GM18909 (cell line): ENCODE measurements at regions not wholly inside any gene's neighbourhood (a gene's known extent, or its start where the extent isn't known, plus 50 kb on each side); places are given as distances from the start of the nearest gene placed in this dataset.
"Not testable (repeated sequence)": the region's sequence is repeated elsewhere in the genome, so short reads cannot be mapped to it uniquely, and the experiment has no call there.

Experiments
- ATAC-seq: cut with Tn5 transposase; IDR thresholded peaks from one replicate; pipeline ENCODE4 v1.9.1; 2021; ENCODE audit warnings: mild to moderate bottlenecking; ENCODE audit not compliant: unreplicated experiment, poor library complexity

GRCh38 chr3:33919312-33920120 lies 121.1 kb downstream of the PDCD6IP start:
- ATAC-seq = no peak

- no peak for ATAC-seq
Measured at GRCh38 chr3:33920511-33920910, 122.1 kb downstream of the PDCD6IP start.

GRCh38 chr3:33921608-33922007 lies 123.2 kb downstream of the PDCD6IP start:
- no peak for ATAC-seq

GRCh38 chr3:33926998-33927605 lies 128.7 kb downstream of the PDCD6IP start:
- no peak for ATAC-seq

- ATAC-seq = no peak
Measured at GRCh38 chr3:33929813-33930212, 131.4 kb downstream of the PDCD6IP start.

- no peak for ATAC-seq
Measured at GRCh38 chr3:33931512-33931911, 133.1 kb downstream of the PDCD6IP start.

- no peak for ATAC-seq
Measured at GRCh38 chr3:33932010-33932764, 133.8 kb downstream of the PDCD6IP start.

GRCh38 chr3:33936171-33936920 lies 137.9 kb downstream of the PDCD6IP start:
- no peak for ATAC-seq

GRCh38 chr3:33936921-33937525 lies 138.6 kb downstream of the PDCD6IP start:
- ATAC-seq = no peak

- no peak for ATAC-seq
Measured at GRCh38 chr3:33937628-33938027, 139.2 kb downstream of the PDCD6IP start.

- no peak for ATAC-seq
Measured at GRCh38 chr3:33940149-33940548, 141.7 kb downstream of the PDCD6IP start.

GRCh38 chr3:33940736-33941135 lies 142.3 kb downstream of the PDCD6IP start:
- no peak for ATAC-seq

GRCh38 chr3:33941804-33942203 lies 143.4 kb downstream of the PDCD6IP start:
- ATAC-seq = peak; percentile 85

GRCh38 chr3:33942483-33943150 lies 144.2 kb downstream of the PDCD6IP start:
- peak; percentile 34 for ATAC-seq

- no peak for ATAC-seq
Measured at GRCh38 chr3:33943277-33943676, 144.8 kb downstream of the PDCD6IP start.

GRCh38 chr3:33946612-33947011 lies 148.2 kb downstream of the PDCD6IP start:
- not testable (repeated sequence) for ATAC-seq

GRCh38 chr3:33947272-33948195 lies 149.1 kb downstream of the PDCD6IP start:
- ATAC-seq = no peak

GRCh38 chr3:33949074-33949473 lies 150.6 kb downstream of the PDCD6IP start:
- no peak for ATAC-seq
